Keratinocyte (primary cell): ENCODE measurements at regions not wholly inside any gene's neighbourhood (a gene's known extent, or its start where the extent isn't known, plus 50 kb on each side); places are given as distances from the start of the nearest gene placed in this dataset.
"Not testable (repeated sequence)": the region's sequence is repeated elsewhere in the genome, so short reads cannot be mapped to it uniquely, and the experiment has no call there.

Source experiments
- EZH2 ChIP-seq: IDR thresholded peaks from one replicate; pipeline ENCODE4 v1.6.1; 2012; ENCODE audit warnings: inconsistent platforms, mild to moderate bottlenecking, low read length, moderate library complexity
- TF ChIP-seq, protein P1 (sequence below), 3 experiments: IDR thresholded peaks in 1 of 3; conservative IDR thresholded peaks in 1 of 3; optimal IDR thresholded peaks in 1 of 3; 2 replicates in 2 of 3; 3 replicates in 1 of 3; pipeline versions ENCODE3 to v1.5.1; 2011; ENCODE audit warnings: low read length in 3 of 3, mild to moderate bottlenecking in 3 of 3, moderate library complexity in 2 of 3, control low read depth in 1 of 3, inconsistent platforms in 1 of 3; ENCODE audit not compliant: insufficient read depth in 2 of 3; ENCODE audit errors: extremely low read depth in 1 of 3

DNA sequence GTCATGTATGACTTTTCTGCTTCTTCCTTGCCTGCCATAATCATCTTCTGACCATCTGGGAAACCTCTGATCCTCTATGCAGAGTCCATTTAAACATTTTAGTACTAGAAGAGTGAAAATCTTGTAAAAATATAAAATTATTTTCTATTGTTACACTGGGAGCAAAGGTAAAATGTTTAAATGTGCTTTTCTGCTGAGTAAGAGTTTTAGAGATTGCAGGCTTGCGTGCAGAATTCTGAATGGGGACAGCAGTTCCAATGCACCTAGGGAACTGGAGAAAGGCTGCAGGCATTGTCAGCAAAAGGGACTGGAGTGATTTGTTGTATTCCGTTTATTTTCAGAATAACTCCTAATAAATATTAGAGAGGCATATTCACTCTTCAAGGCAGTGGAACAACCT, 180.7 kb downstream of the ZNF37A start:
- TF ChIP-seq, protein P1, sequence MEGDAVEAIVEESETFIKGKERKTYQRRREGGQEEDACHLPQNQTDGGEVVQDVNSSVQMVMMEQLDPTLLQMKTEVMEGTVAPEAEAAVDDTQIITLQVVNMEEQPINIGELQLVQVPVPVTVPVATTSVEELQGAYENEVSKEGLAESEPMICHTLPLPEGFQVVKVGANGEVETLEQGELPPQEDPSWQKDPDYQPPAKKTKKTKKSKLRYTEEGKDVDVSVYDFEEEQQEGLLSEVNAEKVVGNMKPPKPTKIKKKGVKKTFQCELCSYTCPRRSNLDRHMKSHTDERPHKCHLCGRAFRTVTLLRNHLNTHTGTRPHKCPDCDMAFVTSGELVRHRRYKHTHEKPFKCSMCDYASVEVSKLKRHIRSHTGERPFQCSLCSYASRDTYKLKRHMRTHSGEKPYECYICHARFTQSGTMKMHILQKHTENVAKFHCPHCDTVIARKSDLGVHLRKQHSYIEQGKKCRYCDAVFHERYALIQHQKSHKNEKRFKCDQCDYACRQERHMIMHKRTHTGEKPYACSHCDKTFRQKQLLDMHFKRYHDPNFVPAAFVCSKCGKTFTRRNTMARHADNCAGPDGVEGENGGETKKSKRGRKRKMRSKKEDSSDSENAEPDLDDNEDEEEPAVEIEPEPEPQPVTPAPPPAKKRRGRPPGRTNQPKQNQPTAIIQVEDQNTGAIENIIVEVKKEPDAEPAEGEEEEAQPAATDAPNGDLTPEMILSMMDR (optimal IDR thresholded peaks at IDR 0.05 in 1 of 3, IDR thresholded peaks at IDR 0.05 in 1 of 3, conservative IDR thresholded peaks at IDR 0.05 in 1 of 3; ENCODE audit: extremely low read depth in 1 of 3, insufficient read depth in 2 of 3, low read length in 3 of 3), result not testable (repeated sequence)
- not testable (repeated sequence) for TF ChIP-seq EZH2
